Thyroid gland (tissue), 4 donors: ENCODE measurements at regions not wholly inside any gene's neighbourhood (a gene's known extent, or its start where the extent isn't known, plus 50 kb on each side); places are given as distances from the start of the nearest gene placed in this dataset.

Experiments
- POLR2A ChIP-seq, 2 donors: fragments of 450-650 bp; IDR thresholded peaks; one replicate each; pipeline ENCODE4 v1.6.1; 2017; ENCODE audit warnings: antibody characterized with exemption in 2 of 2, mild to moderate bottlenecking in 2 of 2, moderate library complexity in 1 of 2
- TF ChIP-seq, protein P1 (sequence below), 6 experiments: fragments of 200-600 bp in 3 of 6; fragments of 450-650 bp in 3 of 6; sonication (generic) in 3 of 6; IDR thresholded peaks; one replicate each; pipeline ENCODE4 v1.5.1; 2016 to 2019; ENCODE audit warnings: antibody characterized with exemption in 6 of 6, mild to moderate bottlenecking in 2 of 6, inconsistent platforms in 1 of 6, moderate library complexity in 1 of 6

DNA sequence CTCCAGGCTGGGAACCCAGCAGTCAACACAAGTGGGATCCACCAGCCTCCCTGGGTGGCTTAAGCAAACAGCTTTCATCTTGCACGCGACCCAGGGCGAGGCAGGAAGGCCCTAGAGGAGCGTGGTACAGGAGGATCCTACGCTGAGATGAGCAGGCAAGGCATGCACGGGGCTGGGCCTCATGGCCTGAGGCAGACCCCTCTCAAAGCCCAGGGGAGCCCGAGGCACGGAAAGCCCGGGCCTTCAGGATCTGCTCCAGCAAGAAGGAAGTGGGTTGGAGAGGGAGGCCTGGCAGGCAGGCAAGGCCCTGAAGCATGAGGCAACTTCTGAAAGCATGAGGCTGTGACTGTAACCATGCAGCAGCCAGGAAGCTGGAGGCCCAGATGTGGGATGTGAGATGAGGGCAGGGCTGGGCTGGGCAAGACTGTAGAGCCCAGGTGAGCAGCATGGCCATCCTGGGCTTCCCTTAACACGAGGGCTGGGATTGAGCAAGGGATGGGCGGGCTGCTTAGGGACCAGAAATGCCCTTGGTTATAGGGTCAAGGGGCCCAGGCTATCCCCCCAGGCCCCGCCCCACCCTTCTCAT, 338.7 kb downstream of the C16orf95 start:
- TF ChIP-seq, protein P1, sequence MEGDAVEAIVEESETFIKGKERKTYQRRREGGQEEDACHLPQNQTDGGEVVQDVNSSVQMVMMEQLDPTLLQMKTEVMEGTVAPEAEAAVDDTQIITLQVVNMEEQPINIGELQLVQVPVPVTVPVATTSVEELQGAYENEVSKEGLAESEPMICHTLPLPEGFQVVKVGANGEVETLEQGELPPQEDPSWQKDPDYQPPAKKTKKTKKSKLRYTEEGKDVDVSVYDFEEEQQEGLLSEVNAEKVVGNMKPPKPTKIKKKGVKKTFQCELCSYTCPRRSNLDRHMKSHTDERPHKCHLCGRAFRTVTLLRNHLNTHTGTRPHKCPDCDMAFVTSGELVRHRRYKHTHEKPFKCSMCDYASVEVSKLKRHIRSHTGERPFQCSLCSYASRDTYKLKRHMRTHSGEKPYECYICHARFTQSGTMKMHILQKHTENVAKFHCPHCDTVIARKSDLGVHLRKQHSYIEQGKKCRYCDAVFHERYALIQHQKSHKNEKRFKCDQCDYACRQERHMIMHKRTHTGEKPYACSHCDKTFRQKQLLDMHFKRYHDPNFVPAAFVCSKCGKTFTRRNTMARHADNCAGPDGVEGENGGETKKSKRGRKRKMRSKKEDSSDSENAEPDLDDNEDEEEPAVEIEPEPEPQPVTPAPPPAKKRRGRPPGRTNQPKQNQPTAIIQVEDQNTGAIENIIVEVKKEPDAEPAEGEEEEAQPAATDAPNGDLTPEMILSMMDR (IDR thresholded peaks at IDR 0.05) = no peak
- TF ChIP-seq POLR2A (IDR thresholded peaks at IDR 0.05) = no peak
